Testis (tissue), 2 donors: ENCODE measurements at regions not wholly inside any gene's neighbourhood (a gene's known extent, or its start where the extent isn't known, plus 50 kb on each side); places are given as distances from the start of the nearest gene placed in this dataset.

Source experiments
- DNase-seq: peaks from one replicate; pipeline ENCODE4 v3.0.0-alpha.2; 2019
- H3K27ac ChIP-seq, 2 donors: fragments of 200-600 bp; sonication (generic); one replicate each; pipeline ENCODE4 v1.5.1; 2019
- H3K27me3 ChIP-seq: fragments of 200-600 bp; sonication (generic); one replicate; pipeline ENCODE4 v1.5.1; 2019
- H3K36me3 ChIP-seq: fragments of 200-600 bp; sonication (generic); one replicate; pipeline ENCODE4 v1.5.1; 2017; ENCODE audit warnings: low read depth; ENCODE audit errors: missing control alignments
- H3K4me1 ChIP-seq: fragments of 200-600 bp; sonication (generic); one replicate; pipeline ENCODE4 v1.5.1; 2019
- H3K4me3 ChIP-seq, 2 donors: fragments of 200-600 bp; sonication (generic); one replicate each; pipeline ENCODE4 v1.5.1; 2017 to 2019
- H3K9me3 ChIP-seq: fragments of 200-600 bp; sonication (generic); one replicate; pipeline ENCODE4 v1.5.1; 2017
- CTCF ChIP-seq, 3 experiments: fragments of 450-650 bp in 2 of 3; fragments of 200-600 bp in 1 of 3; sonication (generic) in 1 of 3; IDR thresholded peaks; one replicate each; pipeline ENCODE4 v1.5.1; 2016 to 2019; ENCODE audit warnings: antibody characterized with exemption in 3 of 3, mild to moderate bottlenecking in 2 of 3, moderate library complexity in 1 of 3
- POLR2A ChIP-seq: fragments of 450-650 bp; IDR thresholded peaks from one replicate; pipeline ENCODE4 v1.6.1; 2017; ENCODE audit warnings: antibody characterized with exemption, mild to moderate bottlenecking, moderate library complexity
- WGBS, 2 donors: methylation state at CpG; one replicate each; pipeline ENCODE4 v1.1.5; 2018; 5-methylcytosine and 5-hydroxymethylcytosine counted together
- intact Hi-C: fragments of 100-400 bp; cut with DNase I; formaldehyde crosslinking; loops from one replicate; pipeline ENCODE4 v1.15.1; 2023; ENCODE audit warnings: low total_unique reads

GRCh38 chr5:105428451-105429380 lies 1866.1 kb upstream of the NUDT12 start:
- TF ChIP-seq CTCF (IDR thresholded peaks at IDR 0.05) (no peak), POLR2A (no peak)
- H3K27ac ChIP-seq: no peak overlapping the region
- H3K4me3 ChIP-seq: no peak overlapping the region
- H3K4me1 ChIP-seq: no peaks in the 10 kb centered on the region
- no peaks in the 10 kb centered on the region for H3K27me3 ChIP-seq
- H3K9me3 ChIP-seq: no peaks in the 10 kb centered on the region
- 74 to 78% methylated on average over 2 of the region's 2 CpGs for WGBS, 2 donors
- DNase-seq: no peak
- H3K36me3 ChIP-seq: no peaks in the 10 kb centered on the region
- intact Hi-C loops: no loop called here

GRCh38 chr5:105414067-105414466 lies 1851.5 kb upstream of the NUDT12 start:
- Histone ChIP-seq H3K9me3 (no peaks in the 10 kb centered on the region), H3K27me3 (no peaks in the 10 kb centered on the region), H3K4me3 (no peak overlapping the region), H3K36me3 (no peaks in the 10 kb centered on the region), H3K27ac (no peak overlapping the region), H3K4me1 (no peaks in the 10 kb centered on the region)
- TF ChIP-seq CTCF (IDR thresholded peaks at IDR 0.05): no peak
- no peak for TF ChIP-seq POLR2A
- 87 to 100% methylated on average over 3 of the region's 3 CpGs for WGBS, 2 donors
- intact Hi-C loops: no loop called here
- no peak for DNase-seq

- H3K27ac ChIP-seq: no peak overlapping the region
- H3K4me1 ChIP-seq: no peaks in the 10 kb centered on the region
- no peaks in the 10 kb centered on the region for H3K9me3 ChIP-seq
- H3K27me3 ChIP-seq: no peaks in the 10 kb centered on the region
- WGBS, 2 donors: 90 to 93% methylated on average over 9 of the region's 9 CpGs
- DNase-seq: no peak
- H3K36me3 ChIP-seq: no peaks in the 10 kb centered on the region
- H3K4me3 ChIP-seq: no peak overlapping the region
- intact Hi-C loops: no loop called here
- no peak for TF ChIP-seq CTCF (IDR thresholded peaks at IDR 0.05)
- no peak for TF ChIP-seq POLR2A
Measured at GRCh38 chr5:105413406-105413990, 1850.9 kb upstream of the NUDT12 start.

- DNase-seq: no peak
- WGBS, 2 donors: 98 to 100% methylated on average over 1 of the region's 1 CpG
- intact Hi-C loops: no loop called here
Measured at GRCh38 chr5:105409695-105410094, 1847.1 kb upstream of the NUDT12 start.

More at GRCh38 chr5:105409695-105410094, 1847.1 kb upstream of the NUDT12 start:
- no peak overlapping the region for H3K27ac ChIP-seq
- H3K4me1 ChIP-seq: no peaks in the 10 kb centered on the region
- no peak overlapping the region for H3K4me3 ChIP-seq
- no peaks in the 10 kb centered on the region for H3K36me3 ChIP-seq
- no peak for TF ChIP-seq CTCF (IDR thresholded peaks at IDR 0.05)
- no peak for TF ChIP-seq POLR2A
- no peaks in the 10 kb centered on the region for H3K9me3 ChIP-seq
- no peaks in the 10 kb centered on the region for H3K27me3 ChIP-seq
